NCI-H2029 (cell line): ENCODE measurements at regions not wholly inside any gene's neighbourhood (a gene's known extent, or its start where the extent isn't known, plus 50 kb on each side); places are given as distances from the start of the nearest gene placed in this dataset.

Experiments
- DNase-seq: peaks from one replicate; lab custom pipeline; 2025; lab: John Stamatoyannopoulos, UW

DNA sequence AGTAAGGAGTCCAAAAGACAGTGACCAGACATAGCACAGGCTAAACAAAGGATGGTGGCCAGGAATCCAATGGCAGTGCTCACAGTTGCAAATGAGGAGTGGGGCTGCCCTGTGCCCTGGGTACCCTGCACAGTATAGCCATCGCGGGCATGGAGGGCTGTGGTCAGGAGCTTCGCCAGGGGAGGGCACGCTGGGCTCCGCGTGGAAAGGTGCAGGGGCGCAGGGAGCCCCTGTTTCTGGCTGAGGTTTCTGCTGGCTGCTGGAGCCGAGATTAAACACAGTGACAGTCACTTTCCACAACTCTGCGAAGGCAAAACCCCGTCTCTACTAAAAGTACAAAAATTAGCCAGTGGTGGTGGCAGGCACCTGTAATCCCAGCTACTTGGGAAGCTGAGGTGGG is 194.7 kb downstream of the GALR1 start:
- DNase-seq = no peak

DNA sequence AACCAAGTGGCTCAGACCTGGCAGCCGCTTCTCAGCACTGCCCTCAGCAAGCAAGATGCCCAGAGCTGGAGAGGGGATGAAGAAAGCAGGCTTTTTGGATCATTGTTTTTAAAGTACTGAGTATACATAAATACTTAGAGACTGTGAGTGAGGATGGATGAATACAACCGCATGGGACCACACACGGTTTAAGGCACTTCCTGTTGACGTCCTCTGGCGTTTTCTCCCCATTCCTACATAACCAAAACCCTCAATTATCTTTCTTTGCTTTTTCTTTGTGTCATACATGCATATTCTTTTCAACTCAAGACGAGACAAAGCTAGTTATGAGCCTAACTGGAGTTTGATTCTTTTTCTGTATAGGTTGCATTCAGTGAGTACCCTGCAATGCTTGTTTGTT is 198.4 kb downstream of the GALR1 start:
- no peak for DNase-seq

DNA sequence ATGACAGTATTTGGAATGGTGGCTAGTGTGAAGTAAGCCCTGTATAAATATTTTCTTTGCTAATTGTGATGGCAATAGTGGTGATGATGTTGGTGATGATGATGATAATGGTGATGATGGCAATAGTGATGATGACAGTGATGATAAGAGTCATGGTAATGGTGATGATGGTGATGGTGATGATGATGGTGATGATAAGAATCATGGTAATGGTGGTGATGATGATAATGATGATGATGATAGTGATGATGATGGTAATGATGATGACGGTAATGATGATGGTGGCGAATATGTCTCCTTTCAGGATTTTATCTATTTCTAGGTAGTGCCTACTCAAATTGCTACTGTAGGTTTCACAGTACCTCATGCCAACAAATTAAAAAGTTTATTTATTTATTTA is 205.4 kb downstream of the GALR1 start:
- DNase-seq = no peak

DNA sequence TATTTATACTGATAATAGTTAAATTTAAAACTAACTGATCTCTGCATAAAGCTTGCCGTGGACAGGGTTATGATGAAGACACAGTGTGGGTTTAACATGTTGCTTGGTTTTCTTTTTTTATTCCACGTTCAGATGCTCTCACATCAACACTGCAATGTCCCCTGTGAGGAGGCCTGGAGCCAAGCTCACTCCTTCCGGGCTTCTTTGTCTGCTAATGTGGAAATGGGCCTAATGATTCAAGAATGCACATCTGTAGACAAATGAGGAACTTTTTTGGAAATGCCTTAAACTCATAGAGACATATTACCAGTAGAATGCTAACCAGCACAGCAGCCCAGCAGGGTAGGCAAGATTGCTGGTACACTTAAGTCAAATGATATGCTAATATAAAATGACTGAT is 208.0 kb downstream of the GALR1 start:
- DNase-seq = no peak

DNA sequence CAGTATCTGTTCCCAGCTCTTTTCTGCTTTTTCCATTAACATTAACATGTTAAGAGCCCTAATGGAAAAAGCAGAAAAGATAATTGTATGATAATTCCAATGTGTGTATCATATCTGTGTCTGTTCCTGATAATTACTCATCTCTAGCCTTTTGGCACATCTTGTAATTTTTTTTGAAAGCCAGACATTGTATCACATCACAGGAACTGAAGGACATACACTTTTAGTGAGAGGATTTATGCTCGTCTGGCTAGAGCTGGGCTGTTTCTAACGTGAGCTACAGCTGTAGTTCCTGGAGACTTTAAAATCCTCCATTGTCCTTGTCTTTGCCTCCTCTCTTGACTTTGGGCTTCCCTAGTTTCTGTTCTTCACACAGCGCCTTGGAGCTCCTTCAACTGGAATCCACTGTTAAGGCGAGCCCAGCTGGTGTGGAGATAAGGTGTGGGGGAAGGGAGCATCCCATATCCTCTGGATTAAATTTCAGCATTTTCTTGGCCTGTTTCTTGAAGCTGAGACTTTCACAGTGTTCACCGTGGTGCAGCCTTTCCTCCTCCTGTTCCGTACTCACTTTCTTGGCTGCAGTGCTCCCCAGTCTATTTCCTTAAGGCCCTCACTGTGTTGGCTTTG is 211.5 kb downstream of the GALR1 start:
- DNase-seq = no peak

DNA sequence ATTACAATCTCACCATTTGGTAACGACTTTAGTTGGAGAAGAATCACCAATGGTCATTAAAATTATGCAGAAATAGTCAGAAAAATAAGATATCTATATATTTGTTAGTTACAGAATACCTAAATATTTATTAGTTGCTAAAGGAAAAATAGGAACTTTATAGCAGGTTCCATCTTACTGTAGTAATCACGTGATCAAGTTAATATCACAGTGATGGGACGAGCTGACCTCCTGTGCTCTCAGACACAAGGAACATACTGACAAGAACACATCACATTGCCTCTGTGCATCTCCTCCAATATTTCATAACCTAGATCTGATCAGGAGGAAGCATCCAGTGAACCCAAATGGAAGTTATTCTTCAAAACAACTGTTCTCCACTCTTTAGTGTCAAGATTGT is 215.3 kb downstream of the GALR1 start:
- no peak for DNase-seq

DNA sequence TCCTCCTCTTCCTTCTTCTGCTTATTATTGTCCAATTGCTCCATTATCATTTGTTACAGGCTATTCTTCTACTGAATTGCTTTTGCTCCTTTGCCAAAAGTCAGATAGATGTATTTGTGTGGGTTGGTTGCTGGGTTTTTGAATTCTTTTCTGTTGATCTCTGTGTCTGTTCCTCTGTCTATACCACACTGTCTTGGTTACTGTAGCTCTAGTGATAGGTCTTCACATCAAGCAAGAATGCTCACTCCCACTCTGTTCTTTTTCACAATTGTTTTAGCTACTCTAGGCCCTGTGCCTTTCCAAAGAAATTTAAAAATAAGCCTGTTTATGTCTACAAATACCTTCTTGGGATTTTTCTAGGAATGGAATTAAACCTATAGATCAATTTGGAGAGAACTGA is 217.2 kb downstream of the GALR1 start:
- DNase-seq = no peak

DNA sequence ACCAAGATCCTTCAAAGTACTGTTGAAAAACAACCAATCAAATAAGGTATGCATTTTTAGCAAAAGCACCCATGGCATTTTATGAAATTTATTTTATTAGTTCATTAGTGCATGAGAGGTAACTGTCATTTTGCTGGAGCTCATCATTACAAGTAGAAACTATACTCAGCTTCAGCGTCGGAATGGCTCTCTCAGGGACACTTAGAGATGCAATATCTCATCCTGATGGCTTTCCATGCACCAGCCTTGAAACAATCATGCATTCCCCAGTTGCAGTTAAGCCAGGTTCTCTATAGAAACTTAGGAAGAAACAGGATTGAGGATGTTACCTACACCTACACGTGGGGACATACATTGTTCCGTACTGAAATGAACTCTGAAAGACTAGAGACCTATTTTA is 219.5 kb downstream of the GALR1 start:
- DNase-seq = no peak

DNA sequence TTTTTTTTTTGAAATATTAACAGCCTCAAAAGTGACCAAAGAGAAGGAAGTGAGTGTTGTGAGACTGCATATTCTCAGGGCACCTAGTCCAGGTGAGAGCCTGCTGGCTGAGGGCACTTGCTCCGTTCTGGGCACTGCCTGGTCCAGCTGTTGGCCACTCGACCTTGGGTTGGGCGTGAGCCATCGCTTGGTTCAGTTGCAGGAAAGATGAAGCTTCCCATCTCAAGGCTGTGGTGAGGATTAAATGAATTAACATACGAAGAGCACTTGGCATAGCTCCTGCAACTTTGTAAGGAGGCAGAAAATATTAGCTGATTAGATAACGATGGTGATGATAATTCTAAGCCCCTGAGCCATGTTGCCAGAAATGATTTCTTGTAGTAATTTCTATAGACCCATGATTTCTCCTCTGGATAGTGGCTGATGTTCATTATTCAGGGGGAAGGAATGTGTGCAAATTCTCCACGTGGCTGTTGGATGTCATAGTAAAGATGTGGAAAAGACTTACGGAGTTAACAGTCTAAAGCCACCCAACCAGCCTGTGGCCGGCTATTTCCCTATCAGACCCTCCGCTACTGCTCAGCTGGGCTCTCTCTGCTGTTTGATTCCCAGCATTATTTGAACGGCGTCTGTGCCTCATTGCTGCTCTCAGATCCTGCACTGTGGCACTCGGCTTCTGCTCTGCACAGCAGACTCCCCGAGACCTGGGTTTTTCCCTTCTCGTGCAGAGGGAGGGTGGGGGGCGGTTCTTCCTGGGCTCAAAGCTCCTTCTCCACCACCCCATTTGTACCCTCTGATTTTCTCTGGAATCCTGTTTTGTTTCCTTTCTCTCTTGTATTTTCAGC is 221.1 kb downstream of the GALR1 start:
- DNase-seq = no peak

DNA sequence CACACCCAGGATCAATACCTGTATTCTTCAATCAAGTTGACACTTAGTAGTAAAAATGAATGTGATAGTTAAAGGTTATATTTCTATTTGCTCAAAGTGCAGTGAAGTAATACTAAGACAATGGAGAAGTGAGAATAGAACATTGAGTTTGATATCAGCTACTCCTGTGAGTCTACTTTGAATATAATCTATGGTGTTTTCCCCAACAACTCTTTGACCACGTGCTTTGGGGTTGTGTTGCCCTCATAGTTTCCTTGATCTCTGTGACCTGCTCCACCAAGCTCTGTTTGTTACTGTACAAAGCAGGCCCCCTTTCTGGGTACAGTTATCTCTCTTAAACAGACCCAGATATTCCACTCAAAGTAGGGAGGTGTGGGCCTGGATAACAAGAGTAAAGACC is 222.9 kb downstream of the GALR1 start:
- no peak for DNase-seq

DNA sequence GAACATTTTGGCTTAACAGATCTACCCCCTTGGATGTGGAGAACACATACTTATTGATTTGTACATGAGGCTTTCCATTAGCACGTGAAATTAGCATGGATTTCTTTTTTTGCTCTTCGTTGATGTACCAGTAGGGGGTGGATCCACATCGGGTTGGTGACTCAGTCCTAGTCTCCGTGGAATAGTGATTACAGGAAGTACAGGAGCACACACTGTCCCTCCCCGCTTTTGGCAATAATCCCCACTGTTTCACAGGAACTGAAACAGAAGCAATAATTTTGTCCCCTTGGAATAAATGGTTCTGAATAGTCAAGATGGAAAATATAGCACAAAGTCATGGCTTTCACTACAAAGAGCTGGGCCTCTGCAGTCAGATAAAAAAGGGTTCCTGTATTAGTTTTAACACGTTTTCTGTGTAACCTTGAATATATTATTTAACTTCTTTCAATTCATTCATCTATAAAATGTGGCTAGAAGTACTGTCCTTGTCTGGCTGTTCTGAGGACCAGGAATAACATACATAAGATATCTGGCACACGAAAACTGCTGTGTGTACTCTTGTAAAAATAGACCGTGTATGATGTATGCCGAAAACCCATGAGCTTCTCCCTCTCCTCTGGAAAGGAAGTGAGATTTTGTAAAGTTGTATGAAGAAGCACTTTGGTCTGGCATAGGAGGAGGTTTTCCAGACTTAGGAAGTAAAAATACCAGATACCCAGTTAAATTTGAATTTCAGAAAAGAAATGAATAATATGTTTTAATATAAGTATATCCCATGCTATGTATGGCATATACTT is 229.2 kb downstream of the GALR1 start:
- no peak for DNase-seq

DNA sequence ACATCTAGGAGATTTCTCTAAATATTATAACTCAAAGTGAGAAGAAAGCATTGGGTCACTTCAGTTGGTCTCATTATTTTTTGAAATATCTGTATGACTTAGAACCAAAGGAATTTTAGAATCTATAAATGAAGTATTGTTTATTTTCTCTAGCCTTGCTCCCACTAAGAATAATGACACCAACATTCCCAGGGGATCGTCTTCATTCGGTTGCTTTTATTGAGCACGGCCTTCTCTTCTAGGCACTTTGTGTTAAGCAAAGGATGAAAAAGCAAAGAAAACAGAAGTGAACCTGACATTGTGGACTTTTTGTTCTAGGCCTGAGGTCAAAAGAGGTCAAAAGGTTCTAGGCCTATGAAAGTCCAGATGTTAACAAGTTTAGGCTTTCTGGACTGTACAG is 231.9 kb downstream of the GALR1 start:
- DNase-seq = no peak

DNA sequence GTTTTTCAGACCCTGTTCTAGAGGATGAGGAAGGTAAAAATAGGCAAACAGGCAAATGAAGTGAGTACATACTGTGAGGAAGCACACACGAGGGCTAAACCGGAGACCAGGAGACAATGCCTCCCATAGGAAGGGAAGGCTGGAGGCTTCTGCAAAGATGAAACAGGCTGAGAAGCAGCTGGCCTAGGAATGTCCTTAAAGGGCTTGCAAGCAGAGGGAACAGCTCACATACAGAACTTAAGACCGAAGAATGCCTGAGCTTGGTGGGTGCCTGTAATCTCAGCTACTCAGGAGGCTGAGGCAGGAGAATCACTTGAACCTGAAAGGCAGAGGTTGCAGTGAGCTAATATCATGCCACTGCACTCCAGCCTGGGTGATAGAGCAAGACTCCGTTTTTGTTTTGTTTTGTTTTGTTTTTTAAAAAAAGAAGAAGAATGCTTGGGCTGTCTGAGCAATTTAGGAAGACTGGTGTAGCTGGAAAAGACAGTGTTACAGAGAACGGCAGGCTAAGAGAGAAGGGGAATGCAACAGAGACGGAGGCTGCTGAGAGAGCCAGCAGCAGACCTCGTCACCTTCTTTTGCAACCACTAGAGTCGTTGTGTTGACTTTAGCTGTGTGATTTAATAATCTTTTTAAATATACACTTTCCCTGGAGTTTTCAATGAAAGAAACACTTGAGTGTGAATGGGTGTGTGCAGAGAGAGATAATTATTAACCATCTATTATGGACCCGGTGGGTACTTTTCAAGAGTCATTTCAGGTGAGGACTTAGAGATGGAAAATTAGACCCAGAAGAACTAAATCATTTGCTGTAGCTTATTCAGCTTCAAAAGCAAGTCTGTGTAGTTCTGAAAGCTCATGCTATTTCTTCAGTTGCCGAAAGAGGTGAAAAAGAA is 232.8 kb downstream of the GALR1 start:
- DNase-seq = no peak

DNA sequence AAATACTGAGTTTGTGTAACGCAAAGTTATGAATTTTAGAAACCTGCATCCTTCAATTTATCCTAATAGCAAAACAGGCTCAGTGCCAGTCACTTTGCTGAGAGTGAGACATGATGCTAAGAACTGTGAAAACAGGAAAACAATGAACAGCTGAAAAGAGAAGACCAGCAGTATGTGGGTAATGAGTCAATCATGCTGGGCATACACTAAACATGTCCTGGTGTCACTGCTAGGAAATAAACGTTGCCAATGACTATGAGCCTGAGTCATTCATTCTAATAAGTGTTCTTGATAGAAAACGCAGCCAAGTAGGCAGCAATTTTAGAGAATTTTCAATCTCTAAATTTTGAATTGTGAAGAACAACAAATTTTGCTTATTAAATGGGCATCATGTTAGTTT is 237.3 kb downstream of the GALR1 start:
- no peak for DNase-seq

DNA sequence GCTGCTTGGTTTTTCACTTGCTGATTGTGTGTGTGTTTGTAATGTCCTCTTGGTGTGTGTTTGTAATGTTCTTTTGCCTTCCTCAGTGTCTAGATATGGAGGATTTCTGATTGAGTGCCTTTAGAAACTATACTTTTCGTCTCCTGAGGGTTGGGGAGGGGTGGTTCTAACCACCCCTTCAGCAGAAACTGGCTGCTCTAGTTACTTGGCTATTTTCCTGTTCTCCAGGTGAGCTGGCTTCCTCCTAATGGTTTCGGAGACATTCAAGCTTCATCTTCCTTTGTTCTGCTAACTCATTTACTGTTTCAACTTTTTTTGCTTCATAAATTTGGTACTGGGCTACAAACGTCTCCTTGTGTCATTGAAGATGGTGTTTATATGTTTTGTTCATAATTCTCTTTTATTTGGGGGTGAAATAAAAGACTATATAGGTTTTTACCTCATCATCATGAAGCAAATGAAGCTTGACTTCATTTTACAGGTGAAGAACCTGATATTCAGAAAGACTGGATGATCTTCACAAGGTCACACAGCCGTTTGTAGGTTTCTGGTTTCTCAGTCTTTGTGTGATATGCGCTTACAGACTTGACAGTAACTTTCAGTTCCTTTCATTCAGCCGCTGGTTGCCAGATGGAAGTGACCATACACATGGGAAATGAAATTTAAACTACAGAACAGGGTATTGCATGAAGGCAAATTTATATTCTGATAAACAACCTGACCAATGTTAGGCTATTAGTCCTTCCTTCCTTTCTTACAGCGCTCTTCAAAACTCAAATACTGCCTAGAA is 238.5 kb downstream of the GALR1 start:
- DNase-seq = no peak

DNA sequence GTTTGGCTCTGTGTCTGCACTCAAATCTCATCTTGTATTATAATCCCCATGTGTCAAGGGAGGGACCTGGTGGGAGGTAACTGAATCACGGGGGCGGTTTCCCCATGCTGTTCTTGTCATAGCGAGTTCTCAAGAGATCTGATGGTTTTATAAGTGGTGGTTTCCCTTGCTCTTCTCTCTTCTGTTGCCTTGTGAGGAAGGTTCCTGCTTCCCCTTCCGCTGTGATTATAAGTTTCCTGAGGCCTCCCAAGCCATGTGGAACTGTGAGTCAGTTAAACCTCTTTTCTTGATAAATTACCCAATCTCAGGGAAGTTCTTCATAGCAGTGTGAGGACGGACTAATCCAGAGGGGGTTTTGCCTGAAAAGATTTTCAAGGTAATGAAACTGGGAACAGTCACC is 245.4 kb downstream of the GALR1 start:
- no peak for DNase-seq

DNA sequence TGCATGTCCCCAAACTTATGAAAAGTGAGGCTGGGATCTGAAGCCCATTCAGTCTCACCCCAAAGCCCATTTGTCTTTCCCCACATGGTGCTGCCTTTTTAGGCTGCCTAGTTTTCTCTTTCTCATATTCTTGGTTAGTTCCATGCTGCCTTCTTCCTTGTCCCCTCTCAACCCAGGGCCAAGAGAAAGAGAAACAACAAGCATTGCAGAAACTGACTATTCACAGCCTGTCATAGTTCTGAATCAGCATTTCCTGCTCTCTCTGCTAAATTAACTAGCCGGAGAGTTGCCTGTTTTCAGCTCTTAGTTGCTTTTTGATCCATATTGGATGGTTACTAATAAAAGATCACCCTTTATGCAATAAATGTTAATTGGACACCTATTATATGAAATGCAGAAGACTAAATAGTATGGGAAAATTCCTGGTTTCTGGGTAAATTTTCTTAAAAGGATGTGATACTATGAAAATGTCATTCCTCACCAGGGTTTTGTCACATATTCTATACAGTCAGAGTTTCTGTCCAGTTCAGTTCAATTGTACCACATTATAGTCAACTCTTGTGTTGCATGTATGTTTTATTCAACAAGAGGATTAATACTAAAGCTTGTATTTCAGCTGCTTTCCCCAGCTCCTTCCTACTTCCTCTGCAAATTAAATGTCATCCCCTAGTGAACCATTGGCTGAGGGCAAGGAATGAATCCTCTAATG is 246.5 kb downstream of the GALR1 start:
- DNase-seq = no peak

DNA sequence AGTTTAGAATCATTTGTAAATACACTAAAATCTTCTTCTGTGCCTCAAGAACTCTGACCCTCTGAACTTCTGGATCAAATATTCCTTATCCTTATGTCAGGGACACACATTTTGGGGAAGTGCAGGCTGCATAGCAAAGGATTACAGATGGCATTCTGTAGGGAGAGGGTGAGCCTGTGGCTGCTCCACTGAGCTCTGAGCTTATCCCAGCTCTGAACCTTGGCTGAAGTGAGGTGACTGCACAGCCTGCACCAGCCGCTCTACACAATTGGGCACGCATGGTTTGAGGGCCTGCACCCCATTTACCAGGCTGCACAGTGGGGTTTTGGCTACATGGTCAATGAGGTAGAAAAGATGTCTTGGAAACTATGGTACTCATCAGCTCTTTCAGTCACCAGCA is 251.6 kb downstream of the GALR1 start:
- DNase-seq = no peak

DNA sequence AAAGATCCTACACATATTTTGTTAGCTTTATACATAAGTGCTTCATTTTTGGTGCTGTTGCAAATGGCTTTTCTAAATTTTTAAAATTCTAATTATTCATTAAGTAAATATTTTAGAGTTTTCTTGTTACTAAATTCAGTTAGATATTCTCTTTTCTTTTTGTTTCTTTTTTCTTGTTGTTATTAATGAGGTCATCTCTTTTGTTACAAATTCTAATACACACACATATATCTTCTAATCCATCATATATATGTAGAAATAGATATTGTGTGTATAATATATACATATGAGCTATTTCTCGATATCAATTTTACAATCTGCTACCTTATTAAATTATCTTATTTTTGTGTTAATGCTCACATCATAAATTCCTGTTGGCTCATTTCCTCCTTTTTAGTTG is 255.9 kb downstream of the GALR1 start:
- no peak for DNase-seq

DNA sequence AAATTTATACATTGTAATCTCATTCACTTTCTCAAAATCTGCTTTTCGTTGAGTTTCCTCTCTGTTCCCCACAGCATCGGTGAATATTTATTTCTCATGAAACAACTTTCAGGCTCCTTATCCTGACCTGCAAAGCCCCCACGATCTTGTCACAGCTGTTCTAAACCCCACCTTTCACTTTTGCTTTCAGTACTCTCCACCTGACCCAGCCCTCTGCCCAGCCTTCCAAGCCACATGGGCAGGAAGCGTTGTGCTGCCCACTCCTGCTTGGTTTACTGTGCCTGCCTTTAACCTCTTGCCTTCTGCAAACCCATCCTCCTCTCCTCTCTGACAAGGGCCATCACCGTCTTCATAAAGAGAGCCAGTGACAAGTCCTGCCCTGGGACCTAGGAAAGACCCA is 262.5 kb downstream of the GALR1 start:
- DNase-seq = no peak

DNA sequence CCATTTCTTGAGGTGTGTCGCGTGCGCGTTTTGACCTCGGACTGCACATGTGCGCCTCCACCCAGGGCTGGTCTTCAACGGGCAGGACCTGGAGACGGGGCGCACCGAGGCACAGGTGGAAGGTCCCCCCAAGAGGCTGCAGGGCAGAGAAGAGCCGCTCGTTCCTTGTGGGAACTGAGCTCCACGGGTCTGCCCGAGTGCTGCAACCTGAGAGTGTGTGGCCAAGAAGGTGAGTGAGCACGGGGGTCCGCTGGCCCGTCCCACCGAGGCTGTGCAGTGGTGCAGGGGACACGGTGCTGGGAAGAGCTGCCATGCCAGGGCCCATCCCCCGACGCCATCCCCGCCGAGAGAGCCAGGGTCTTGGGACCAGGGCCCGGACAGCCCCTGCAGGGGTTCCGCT is 268.3 kb downstream of the GALR1 start:
- DNase-seq = no peak
